Breast epithelium (tissue), 4 donors: ENCODE measurements at regions not wholly inside any gene's neighbourhood (a gene's known extent, or its start where the extent isn't known, plus 50 kb on each side); places are given as distances from the start of the nearest gene placed in this dataset.

Source experiments
- DNase-seq, 2 donors: peaks; one replicate each; pipeline ENCODE4 v3.0.0-alpha.2; 2019; ENCODE audit warnings: low spot score in 2 of 2
- H3K27ac ChIP-seq, 2 donors: fragments of 200-600 bp; sonication (generic) in 1 of 2; one replicate each; pipeline ENCODE4 v1.5.1; 2016 to 2019; ENCODE audit warnings: mild to moderate bottlenecking in 1 of 2
- H3K27me3 ChIP-seq, 2 donors: fragments of 200-600 bp; sonication (generic) in 1 of 2; one replicate each; pipeline versions ENCODE4 v1.5.1 to v1.6.0; 2017 to 2019; ENCODE audit warnings: control low read depth in 1 of 2, mild to moderate bottlenecking in 1 of 2
- H3K36me3 ChIP-seq: fragments of 200-600 bp; one replicate; pipeline ENCODE4 v1.5.1; 2019
- H3K4me1 ChIP-seq, 2 donors: fragments of 200-600 bp; sonication (generic); one replicate each; pipeline ENCODE4 v1.5.1; 2016 to 2019; ENCODE audit warnings: control low read depth in 1 of 2
- H3K4me3 ChIP-seq, 3 donors: fragments of 200-600 bp; sonication (generic); 1 replicate in 2 of 3; 2 replicates in 1 of 3; pipeline ENCODE4 v1.5.1; 2016 to 2019; ENCODE audit warnings: mild to moderate bottlenecking in 3 of 3, moderate library complexity in 2 of 3
- H3K9me3 ChIP-seq, 2 donors: fragments of 200-600 bp; sonication (generic) in 1 of 2; one replicate each; pipeline ENCODE4 v1.5.1; 2016 to 2019; ENCODE audit warnings: control low read depth in 1 of 2
- POLR2A ChIP-seq: fragments of 450-650 bp; IDR thresholded peaks from one replicate; pipeline ENCODE4 v1.6.1; 2016; ENCODE audit warnings: antibody characterized with exemption, mild to moderate bottlenecking, moderate library complexity
- POLR2AphosphoS5 ChIP-seq, 3 donors: sonication (generic); formaldehyde crosslinking; IDR thresholded peaks; one replicate each; pipeline ENCODE4 v1.6.1; 2017; ENCODE audit warnings: antibody characterized with exemption in 3 of 3
- intact Hi-C: fragments of 100-400 bp; cut with DNase I; formaldehyde crosslinking; loops from one replicate; pipeline ENCODE4 v1.15.1; 2023; ENCODE audit warnings: low total_unique reads
- TF ChIP-seq, protein P1 (sequence below), 3 donors: fragments of 450-650 bp; IDR thresholded peaks; one replicate each; pipeline ENCODE4 v1.5.1; 2016 to 2017; ENCODE audit warnings: antibody characterized with exemption in 3 of 3, mild to moderate bottlenecking in 3 of 3, moderate library complexity in 3 of 3

DNA sequence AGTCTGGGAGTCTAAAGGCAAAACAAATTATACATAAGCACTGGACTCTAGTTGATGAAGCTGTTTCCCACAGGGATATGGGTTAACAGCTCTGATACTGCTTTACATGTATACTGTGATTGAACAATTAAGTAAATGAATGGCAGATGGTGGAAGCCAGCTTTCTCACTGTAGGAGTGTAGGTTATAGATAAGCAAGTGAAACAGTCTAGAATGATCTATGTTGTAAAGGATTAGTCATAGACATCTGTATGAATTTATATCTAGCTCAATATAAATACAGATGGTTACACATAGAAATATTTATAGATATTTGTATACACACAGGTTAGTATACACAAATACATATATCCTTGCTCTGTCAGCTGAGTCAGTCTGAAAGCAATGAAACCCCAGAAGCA, 276.1 kb downstream of the PPARGC1A start:
- H3K4me3 ChIP-seq = no peak overlapping the region
- H3K27me3 ChIP-seq = no peaks in the 10 kb centered on the region
- intact Hi-C loops = no loop called here
- no peaks in the 10 kb centered on the region for H3K9me3 ChIP-seq
- no peak overlapping the region for H3K27ac ChIP-seq
- no peak for DNase-seq
- no peaks in the 10 kb centered on the region for H3K36me3 ChIP-seq
- no peaks in the 10 kb centered on the region for H3K4me1 ChIP-seq
- TF ChIP-seq POLR2A = no peak
- TF ChIP-seq, protein P1, sequence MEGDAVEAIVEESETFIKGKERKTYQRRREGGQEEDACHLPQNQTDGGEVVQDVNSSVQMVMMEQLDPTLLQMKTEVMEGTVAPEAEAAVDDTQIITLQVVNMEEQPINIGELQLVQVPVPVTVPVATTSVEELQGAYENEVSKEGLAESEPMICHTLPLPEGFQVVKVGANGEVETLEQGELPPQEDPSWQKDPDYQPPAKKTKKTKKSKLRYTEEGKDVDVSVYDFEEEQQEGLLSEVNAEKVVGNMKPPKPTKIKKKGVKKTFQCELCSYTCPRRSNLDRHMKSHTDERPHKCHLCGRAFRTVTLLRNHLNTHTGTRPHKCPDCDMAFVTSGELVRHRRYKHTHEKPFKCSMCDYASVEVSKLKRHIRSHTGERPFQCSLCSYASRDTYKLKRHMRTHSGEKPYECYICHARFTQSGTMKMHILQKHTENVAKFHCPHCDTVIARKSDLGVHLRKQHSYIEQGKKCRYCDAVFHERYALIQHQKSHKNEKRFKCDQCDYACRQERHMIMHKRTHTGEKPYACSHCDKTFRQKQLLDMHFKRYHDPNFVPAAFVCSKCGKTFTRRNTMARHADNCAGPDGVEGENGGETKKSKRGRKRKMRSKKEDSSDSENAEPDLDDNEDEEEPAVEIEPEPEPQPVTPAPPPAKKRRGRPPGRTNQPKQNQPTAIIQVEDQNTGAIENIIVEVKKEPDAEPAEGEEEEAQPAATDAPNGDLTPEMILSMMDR (IDR thresholded peaks at IDR 0.05) = no peak

DNA sequence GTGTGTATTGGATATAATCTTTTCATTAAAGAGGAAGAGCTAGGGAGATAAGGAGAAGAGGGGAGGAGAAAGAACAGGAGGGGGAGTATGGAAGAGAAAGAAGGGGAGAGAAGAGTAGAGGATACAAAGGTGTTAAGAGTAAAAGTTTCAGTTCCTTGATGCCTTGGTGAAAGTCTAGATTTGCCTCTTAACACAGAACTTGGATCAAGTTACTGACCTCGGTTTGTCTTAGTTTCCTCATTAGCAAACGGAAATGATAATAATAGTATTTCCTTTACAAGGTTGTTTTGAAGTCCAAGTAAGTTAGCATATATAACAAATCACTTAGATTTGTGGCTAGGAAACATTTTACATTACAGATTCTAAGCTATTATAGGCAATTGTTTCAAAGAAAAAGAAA, 287.1 kb downstream of the PPARGC1A start:
- Histone ChIP-seq H3K27me3 (no peaks in the 10 kb centered on the region), H3K27ac (no peak overlapping the region), H3K9me3 (no peaks in the 10 kb centered on the region), H3K4me1 (no peaks in the 10 kb centered on the region), H3K4me3 (no peak overlapping the region), H3K36me3 (no peaks in the 10 kb centered on the region)
- TF ChIP-seq, protein P1 (IDR thresholded peaks at IDR 0.05) = no peak
- TF ChIP-seq POLR2A (no peak), POLR2AphosphoS5 (IDR thresholded peaks at IDR 0.05) (no peak)
- DNase-seq = no peak
- intact Hi-C loops = loop anchor here (10.0 kb wide), 1 partner anchor 1288 kb away; no protein-coding TSS in a partner anchor

DNA sequence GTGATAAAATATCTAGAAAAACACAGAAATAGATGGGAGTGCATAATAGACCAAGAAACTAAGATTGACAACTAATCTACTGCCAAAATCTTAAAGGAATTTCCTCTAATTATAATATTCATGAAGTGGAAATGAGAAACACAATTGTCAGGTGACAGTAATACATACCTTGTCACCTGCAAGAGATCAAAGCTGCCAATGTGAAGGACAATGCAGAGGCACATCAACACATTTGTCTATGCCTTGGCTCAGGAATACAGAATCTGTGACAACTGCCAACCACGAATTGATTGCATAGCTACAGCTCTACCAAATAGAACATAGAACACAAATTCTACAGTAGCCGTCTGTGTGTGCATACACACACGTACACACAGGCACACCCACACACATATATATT, 295.7 kb downstream of the PPARGC1A start:
- peaks cover 3 to 7% of the 10 kb centered on the region in 2 donors for H3K9me3 ChIP-seq
- H3K27ac ChIP-seq = no peak overlapping the region
- no peaks in the 10 kb centered on the region for H3K36me3 ChIP-seq
- no peak for DNase-seq
- H3K4me3 ChIP-seq = no peak overlapping the region
- no peak for TF ChIP-seq POLR2A
- TF ChIP-seq, protein P1 (IDR thresholded peaks at IDR 0.05) = no peak
- TF ChIP-seq POLR2AphosphoS5 (IDR thresholded peaks at IDR 0.05) = no peak
- intact Hi-C loops = no loop called here
- no peaks in the 10 kb centered on the region for H3K27me3 ChIP-seq
- H3K4me1 ChIP-seq = no peaks in the 10 kb centered on the region

DNA sequence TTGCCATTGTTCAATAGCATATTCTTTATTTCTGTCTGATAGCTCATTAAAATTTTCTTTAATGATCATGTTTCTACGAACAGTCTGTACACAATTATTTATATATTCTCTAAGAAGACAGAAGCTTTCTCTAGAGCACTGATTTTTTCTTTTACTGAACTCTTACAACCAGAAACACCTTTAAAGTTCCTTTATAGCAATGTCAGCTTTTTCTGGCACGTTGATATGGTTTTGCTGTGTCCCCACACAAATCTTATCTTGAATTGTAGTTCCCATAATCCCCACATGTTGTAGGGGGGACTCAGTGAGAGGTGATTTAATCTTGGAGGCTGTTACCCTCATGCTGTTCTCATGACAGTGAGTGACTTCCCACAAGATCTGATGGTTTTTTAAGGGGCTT, 299.4 kb downstream of the PPARGC1A start:
- no peak for DNase-seq
- Histone ChIP-seq H3K9me3 (peaks cover 3 to 7% of the 10 kb centered on the region in 2 donors), H3K4me1 (no peaks in the 10 kb centered on the region), H3K27ac (no peak overlapping the region), H3K27me3 (no peaks in the 10 kb centered on the region), H3K4me3 (no peak overlapping the region), H3K36me3 (no peaks in the 10 kb centered on the region)
- TF ChIP-seq POLR2A (no peak), POLR2AphosphoS5 (IDR thresholded peaks at IDR 0.05) (no peak)
- TF ChIP-seq, protein P1 (IDR thresholded peaks at IDR 0.05) = no peak
- intact Hi-C loops = no loop called here

DNA sequence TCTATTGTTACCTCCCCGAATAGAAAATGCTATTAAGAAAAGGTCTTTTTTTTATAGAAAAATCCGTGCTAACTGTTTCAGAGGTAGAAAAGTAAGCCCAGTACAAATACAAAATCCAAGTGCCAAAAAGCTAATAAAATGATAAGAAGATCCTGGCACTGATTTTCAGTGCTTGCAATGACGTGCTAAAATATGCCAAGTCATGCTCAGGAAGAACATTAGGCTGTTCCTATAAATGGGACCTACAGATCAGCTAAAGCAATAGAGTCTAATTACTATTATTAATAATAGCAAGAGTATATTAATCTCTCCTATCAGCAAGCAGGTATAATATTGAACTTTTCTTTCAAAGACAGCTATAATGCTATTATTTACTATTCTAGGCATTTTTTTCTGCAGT, 305.8 kb downstream of the PPARGC1A start:
- no peak for DNase-seq
- no peaks in the 10 kb centered on the region for H3K4me1 ChIP-seq
- TF ChIP-seq POLR2A (no peak), POLR2AphosphoS5 (IDR thresholded peaks at IDR 0.05) (no peak)
- TF ChIP-seq, protein P1 (IDR thresholded peaks at IDR 0.05) = no peak
- H3K27me3 ChIP-seq = no peaks in the 10 kb centered on the region
- intact Hi-C loops = no loop called here
- no peaks in the 10 kb centered on the region for H3K9me3 ChIP-seq
- H3K36me3 ChIP-seq = no peaks in the 10 kb centered on the region
- H3K27ac ChIP-seq = no peak overlapping the region
- H3K4me3 ChIP-seq = no peak overlapping the region
